AG10803 (cell line): ENCODE measurements at regions not wholly inside any gene's neighbourhood (a gene's known extent, or its start where the extent isn't known, plus 50 kb on each side); places are given as distances from the start of the nearest gene placed in this dataset.

Source experiments
- DNase-seq: peaks from one replicate; pipeline ENCODE4 v3.0.0; 2010; ENCODE audit warnings: low read depth
- H3K4me3 ChIP-seq: 2 replicates; pipeline ENCODE4 v1.5.1; 2011; ENCODE audit warnings: mild to moderate bottlenecking, low read length, control low read depth
- CTCF ChIP-seq: conservative IDR thresholded peaks from 2 replicates; pipeline ENCODE4 v1.5.1; 2011; ENCODE audit warnings: mild to moderate bottlenecking, low read length, control low read depth, inconsistent platforms

- TF ChIP-seq CTCF: no peak
- peak; percentile 22 for DNase-seq
- H3K4me3 ChIP-seq: no peak overlapping the region
These were observed 61.6 kb upstream of the NCOA1 start for GRCh38 chr2:24429197-24430074.

- no peak for TF ChIP-seq CTCF
- H3K4me3 ChIP-seq: no peak overlapping the region
- DNase-seq: no peak
These were observed 64.1 kb upstream of the ITSN2 start for GRCh38 chr2:24424387-24424786.

GRCh38 chr2:24423095-24423494 is 62.8 kb upstream of the ITSN2 start:
- DNase-seq: no peak
- no peak for TF ChIP-seq CTCF
- H3K4me3 ChIP-seq: no peak overlapping the region

GRCh38 chr2:24421668-24422067 is 61.3 kb upstream of the ITSN2 start:
- DNase-seq: peak; percentile 29

GRCh38 chr2:24420373-24420772 is 60.0 kb upstream of the ITSN2 start:
- no peak for DNase-seq
- no peak for TF ChIP-seq CTCF
- H3K4me3 ChIP-seq: no peak overlapping the region

More at GRCh38 chr2:24421668-24422067, 61.3 kb upstream of the ITSN2 start:
- peak; percentile 59 for TF ChIP-seq CTCF
- no peak overlapping the region for H3K4me3 ChIP-seq

- DNase-seq: no peak
- TF ChIP-seq CTCF: no peak
- no peak overlapping the region for H3K4me3 ChIP-seq
These were observed 58.0 kb upstream of the ITSN2 start for GRCh38 chr2:24418166-24418841.

- no peak overlapping the region for H3K4me3 ChIP-seq
- no peak for TF ChIP-seq CTCF
- DNase-seq: no peak
These were observed 52.5 kb upstream of the ITSN2 start for GRCh38 chr2:24412812-24413211.
